ENCODE measurements at regions not wholly inside any gene's neighbourhood (a gene's known extent, or its start where the extent isn't known, plus 50 kb on each side); places are given as distances from the start of the nearest gene placed in this dataset.

DNA sequence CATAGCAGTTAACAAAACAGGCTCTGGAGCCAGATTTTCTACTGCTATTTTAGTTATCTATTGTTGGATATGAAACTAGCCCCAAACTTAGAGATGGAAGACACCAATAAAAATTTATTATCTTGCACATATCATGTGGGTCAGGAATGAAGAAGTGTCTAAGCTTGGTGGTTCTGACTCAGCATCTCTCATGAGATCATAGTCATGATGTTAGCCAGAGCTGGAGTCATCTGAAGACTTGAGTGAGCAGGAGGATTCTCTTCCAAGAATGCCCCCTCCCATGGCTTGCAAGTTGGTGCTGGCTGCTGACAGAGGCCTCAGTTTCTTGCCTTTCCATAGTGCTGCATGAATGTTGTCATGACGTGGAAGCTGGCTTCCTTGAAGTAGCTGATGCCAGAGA is 68.2 kb upstream of the TAPT1 start:
- TF ChIP-seq POLR2A (IDR thresholded peaks at IDR 0.05): no peak
- TF ChIP-seq, protein P1, sequence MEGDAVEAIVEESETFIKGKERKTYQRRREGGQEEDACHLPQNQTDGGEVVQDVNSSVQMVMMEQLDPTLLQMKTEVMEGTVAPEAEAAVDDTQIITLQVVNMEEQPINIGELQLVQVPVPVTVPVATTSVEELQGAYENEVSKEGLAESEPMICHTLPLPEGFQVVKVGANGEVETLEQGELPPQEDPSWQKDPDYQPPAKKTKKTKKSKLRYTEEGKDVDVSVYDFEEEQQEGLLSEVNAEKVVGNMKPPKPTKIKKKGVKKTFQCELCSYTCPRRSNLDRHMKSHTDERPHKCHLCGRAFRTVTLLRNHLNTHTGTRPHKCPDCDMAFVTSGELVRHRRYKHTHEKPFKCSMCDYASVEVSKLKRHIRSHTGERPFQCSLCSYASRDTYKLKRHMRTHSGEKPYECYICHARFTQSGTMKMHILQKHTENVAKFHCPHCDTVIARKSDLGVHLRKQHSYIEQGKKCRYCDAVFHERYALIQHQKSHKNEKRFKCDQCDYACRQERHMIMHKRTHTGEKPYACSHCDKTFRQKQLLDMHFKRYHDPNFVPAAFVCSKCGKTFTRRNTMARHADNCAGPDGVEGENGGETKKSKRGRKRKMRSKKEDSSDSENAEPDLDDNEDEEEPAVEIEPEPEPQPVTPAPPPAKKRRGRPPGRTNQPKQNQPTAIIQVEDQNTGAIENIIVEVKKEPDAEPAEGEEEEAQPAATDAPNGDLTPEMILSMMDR (IDR thresholded peaks at IDR 0.05): no peak
